ENCODE measurements at regions not wholly inside any gene's neighbourhood (a gene's known extent, or its start where the extent isn't known, plus 50 kb on each side); places are given as distances from the start of the nearest gene placed in this dataset.

- DNase-seq (ENCODE audit: low read depth in 1 of 2, low spot score in 1 of 2): no peak
- Histone ChIP-seq H3K27ac (no peak overlapping the region), H3K4me1 (no peaks in the 10 kb centered on the region), H3K9me3 (no peaks in the 10 kb centered on the region), H3K4me3 (no peak overlapping the region), H3K4me2 (no peak overlapping the region)
- no peak for ATAC-seq
- 21% methylated on average over 1 of the region's 1 CpG for WGBS (ENCODE audit: missing lambda C conversion rate)
- POLR2A ChIA-PET: no interaction called here
- CTCF ChIA-PET: no interaction called here
- no peak for TF ChIP-seq RCOR1 (IDR thresholded peaks at IDR 0.05; ENCODE audit: low read depth, low read length)
- no peak for TF ChIP-seq EHF (CRISPR knock-in tag; IDR thresholded peaks at IDR 0.05)
- TF ChIP-seq ZSCAN20 (CRISPR knock-in tag; IDR thresholded peaks at IDR 0.05): no peak
- TF ChIP-seq CHD4 (IDR thresholded peaks at IDR 0.05; ENCODE audit: borderline replicate concordance): no peak
- TF ChIP-seq POLR2AphosphoS2 (conservative IDR thresholded peaks at IDR 0.05; ENCODE audit: low read length): no peak
- no peak for TF ChIP-seq JUN (IDR thresholded peaks at IDR 0.05)
- TF ChIP-seq HES2 (IDR thresholded peaks at IDR 0.05): no peak
- TF ChIP-seq MYC (IDR thresholded peaks at IDR 0.05; ENCODE audit: borderline replicate concordance, low read length): no peak
- no peak for TF ChIP-seq CTCF (IDR thresholded peaks at IDR 0.05)
- no peak for TF ChIP-seq POLR2A (IDR thresholded peaks at IDR 0.05; ENCODE audit: low read length)
- TF ChIP-seq HOXB13 (CRISPR knock-in tag; IDR thresholded peaks at IDR 0.05; ENCODE audit: low read depth): no peak
- TF ChIP-seq FOXS1 (CRISPR knock-in tag; IDR thresholded peaks at IDR 0.05): no peak
- TF ChIP-seq JUNB (IDR thresholded peaks at IDR 0.05): no peak
- no peak for TF ChIP-seq PBX3 (IDR thresholded peaks at IDR 0.05)
- FAIRE-seq: no peak
Observed at GRCh38 chr2:23244617-23245016, 140.4 kb upstream of the KLHL29 start.

GRCh38 chr2:23246992-23247683 lies 137.8 kb upstream of the KLHL29 start:
- CTCF ChIA-PET: no interaction called here
- Histone ChIP-seq H3K4me1 (no peaks in the 10 kb centered on the region), H3K27ac (no peak overlapping the region), H3K4me3 (no peak overlapping the region), H3K4me2 (no peak overlapping the region), H3K9me3 (no peaks in the 10 kb centered on the region)
- no peak for FAIRE-seq
- POLR2A ChIA-PET: no interaction called here
- DNase-seq (ENCODE audit: low read depth in 1 of 2, low spot score in 1 of 2): no peak
- WGBS (ENCODE audit: missing lambda C conversion rate): 7% methylated on average over 4 of the region's 4 CpGs
- no peak for TF ChIP-seq BCL3 (IDR thresholded peaks at IDR 0.05)
- TF ChIP-seq CEBPB (IDR thresholded peaks at IDR 0.05): no peak
- TF ChIP-seq MAFK (IDR thresholded peaks at IDR 0.05; ENCODE audit: partially characterized antibody): no peak
- no peak for TF ChIP-seq ZC3H11A (IDR thresholded peaks at IDR 0.05)
- no peak for TF ChIP-seq HMGXB4 (CRISPR knock-in tag; IDR thresholded peaks at IDR 0.05; ENCODE audit: borderline replicate concordance)
- no peak for TF ChIP-seq ZNF302 (CRISPR knock-in tag; IDR thresholded peaks at IDR 0.05)
- no peak for TF ChIP-seq USF2 (IDR thresholded peaks at IDR 0.05)
- no peak for TF ChIP-seq NFE2L2 (conservative IDR thresholded peaks at IDR 0.05; ENCODE audit: low read length)
- no peak for TF ChIP-seq SMC3 (IDR thresholded peaks at IDR 0.05)
- no peak for TF ChIP-seq RNF2 (IDR thresholded peaks at IDR 0.05; ENCODE audit: borderline replicate concordance, low read depth)
- TF ChIP-seq CBX2 (IDR thresholded peaks at IDR 0.05; ENCODE audit: borderline replicate concordance, low read depth): no peak
- TF ChIP-seq NR3C1 (IDR thresholded peaks at IDR 0.05): no peak
- no peak for TF ChIP-seq POLR2AphosphoS2 (conservative IDR thresholded peaks at IDR 0.05; ENCODE audit: low read length)
- no peak for TF ChIP-seq HOXB13 (CRISPR knock-in tag; IDR thresholded peaks at IDR 0.05; ENCODE audit: low read depth)
- no peak for ATAC-seq
